Stimulated activated CD4-positive, alpha-beta T cell treated with anti-CD3 and anti-CD28 coated beads, Interleukin-12 subunit alpha, Interleukin-12 subunit beta, amount 100 ng/mL, for 48 hours (primary cell): ENCODE measurements at regions not wholly inside any gene's neighbourhood (a gene's known extent, or its start where the extent isn't known, plus 50 kb on each side); places are given as distances from the start of the nearest gene placed in this dataset.

Experiments used
- DNase-seq, 3 donors: peaks; one replicate each; pipeline ENCODE4 v3.0.0-alpha.2; 2020; ENCODE audit warnings: low read depth in 2 of 3, low spot score in 1 of 3

DNA sequence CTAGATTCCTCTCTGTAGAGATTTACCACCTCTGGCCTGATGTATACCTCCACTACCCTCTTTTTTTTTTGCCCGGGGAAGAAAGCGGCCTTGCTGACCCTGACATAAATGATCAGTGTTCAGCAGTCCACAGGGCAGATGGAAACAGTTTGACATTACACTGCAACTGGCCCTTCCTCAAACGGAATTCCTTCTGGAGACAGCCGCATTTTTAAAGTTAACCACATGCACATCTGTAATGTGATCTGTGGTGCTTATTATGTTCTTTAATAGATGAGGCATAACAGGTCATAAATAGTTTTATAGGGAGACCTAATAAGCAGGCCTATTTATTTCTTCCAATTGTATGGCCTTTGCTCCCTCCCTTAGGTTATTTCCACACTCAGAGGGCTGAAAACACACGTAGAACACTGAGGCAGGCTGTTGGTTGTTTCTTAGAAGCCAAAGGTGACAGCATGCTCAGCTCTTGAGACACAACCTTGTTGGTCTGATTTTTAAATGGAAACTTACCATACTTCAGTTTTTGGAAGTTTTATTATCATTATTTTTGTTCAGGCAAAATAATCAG is 84.0 kb upstream of the APC start:
- DNase-seq: no peak

- DNase-seq: no peak
Measured at GRCh38 chr5:112655513-112655912, 82.2 kb upstream of the APC start.

DNA sequence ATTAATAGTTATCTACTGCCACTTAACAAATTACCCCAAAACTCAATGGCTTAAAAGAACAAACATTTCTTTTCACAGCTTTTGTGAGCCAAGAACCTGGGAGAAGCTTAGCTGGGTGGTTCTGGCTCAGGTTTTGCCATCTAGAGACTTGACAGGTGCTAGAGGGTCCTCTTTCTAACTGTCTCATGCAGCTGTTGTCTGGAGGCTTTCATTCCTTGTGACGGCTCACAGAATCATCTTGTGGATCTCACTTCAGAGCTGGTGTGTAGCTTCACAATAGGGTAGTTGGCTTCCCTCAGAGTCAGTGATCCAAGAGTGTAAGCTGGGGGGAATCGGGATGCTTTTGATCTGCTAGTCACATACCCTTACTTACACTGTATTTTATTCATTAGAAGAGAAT is 81.2 kb upstream of the APC start:
- DNase-seq: no peak

DNA sequence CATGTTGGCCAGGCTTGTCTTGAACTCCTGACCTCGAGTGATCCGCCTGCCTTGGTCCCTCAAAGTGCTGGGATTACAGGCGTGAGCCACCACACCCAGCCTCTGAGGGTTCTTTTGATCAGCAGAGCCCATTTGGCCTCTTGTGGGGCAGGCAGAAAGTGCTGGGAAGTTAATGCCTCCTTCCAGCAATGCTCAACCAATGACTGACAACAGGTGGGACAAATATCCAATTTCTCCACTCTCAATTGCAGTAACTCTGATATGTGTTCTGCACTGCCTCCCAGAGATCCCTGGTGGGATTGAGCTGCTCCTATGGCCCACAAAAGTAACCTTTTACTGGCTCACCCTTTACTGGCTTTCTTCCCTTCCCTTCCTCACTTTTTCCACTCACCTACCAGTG is 79.9 kb upstream of the APC start:
- DNase-seq: no peak

- DNase-seq: no peak
Measured at GRCh38 chr5:112660359-112660758, 77.3 kb upstream of the APC start.

GRCh38 chr5:112663146-112663545 is 74.5 kb upstream of the APC start:
- no peak for DNase-seq

- no peak for DNase-seq
Measured at GRCh38 chr5:112668016-112668415, 69.7 kb upstream of the APC start.

- no peak for DNase-seq
Measured at GRCh38 chr5:112668911-112669310, 68.8 kb upstream of the APC start.

- no peak for DNase-seq
Measured at GRCh38 chr5:112669328-112669963, 68.2 kb upstream of the APC start.

GRCh38 chr5:112671687-112672086 is 66.0 kb upstream of the APC start:
- no peak for DNase-seq

DNA sequence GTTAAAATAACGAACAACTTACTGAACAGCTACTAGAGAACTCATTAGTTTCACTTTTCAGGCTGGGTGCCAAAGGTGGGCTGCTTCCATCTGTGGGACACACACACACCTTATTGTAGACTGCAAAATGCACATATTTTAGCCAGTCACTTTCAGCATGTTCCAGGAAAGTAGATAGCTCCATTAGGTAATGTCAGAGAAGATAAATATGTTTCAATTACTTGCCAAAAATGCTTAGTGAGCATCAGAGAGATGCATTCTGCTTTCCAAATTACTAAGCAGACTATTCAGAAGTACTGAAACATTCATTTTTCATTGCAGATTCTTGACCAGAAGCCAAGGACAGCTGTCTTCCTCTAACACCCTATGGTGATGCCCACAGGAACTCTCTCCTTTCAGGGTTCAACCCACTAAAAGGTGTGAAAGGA is 56.2 kb upstream of the APC start:
- DNase-seq: no peak

GRCh38 chr5:112682621-112683061 is 55.0 kb upstream of the APC start:
- DNase-seq: no peak

DNA sequence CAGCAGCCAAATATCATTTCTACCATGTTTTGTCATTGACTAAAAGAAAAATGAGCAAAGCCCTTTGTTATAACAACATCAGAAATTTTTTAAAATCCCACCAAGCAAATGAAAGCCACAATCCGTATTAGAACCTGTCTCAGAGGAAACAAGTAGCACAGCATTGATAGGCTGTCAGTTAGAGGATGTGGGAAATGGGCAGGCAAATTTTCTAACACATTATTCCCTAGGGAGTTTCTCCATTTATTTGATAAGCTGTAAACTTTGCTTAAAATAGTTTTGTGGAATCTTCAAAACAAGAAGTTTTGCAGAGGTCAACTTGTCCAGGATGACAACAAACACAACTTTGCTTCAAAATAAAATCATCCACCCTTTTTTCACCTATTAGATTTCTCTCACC is 53.6 kb upstream of the APC start:
- no peak for DNase-seq

DNA sequence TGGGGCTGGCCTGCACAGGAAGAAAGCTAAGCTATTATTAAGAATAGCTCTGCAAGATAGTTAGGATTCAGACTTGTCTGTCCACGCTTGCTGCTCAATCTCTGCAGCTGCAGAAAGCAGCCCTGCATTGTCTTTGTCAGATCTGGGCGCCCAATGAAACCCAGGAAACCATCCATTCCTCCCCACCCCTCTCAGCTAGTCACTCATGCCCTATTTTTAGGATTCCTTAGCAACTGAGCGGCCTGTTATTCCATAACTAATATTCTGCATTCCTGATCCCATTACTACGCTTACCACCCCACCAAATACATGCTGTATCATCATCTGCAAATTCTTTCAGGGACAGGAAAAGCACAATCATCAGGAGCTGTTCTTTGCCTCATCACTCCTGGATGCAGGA is 52.9 kb upstream of the APC start:
- DNase-seq: no peak

DNA sequence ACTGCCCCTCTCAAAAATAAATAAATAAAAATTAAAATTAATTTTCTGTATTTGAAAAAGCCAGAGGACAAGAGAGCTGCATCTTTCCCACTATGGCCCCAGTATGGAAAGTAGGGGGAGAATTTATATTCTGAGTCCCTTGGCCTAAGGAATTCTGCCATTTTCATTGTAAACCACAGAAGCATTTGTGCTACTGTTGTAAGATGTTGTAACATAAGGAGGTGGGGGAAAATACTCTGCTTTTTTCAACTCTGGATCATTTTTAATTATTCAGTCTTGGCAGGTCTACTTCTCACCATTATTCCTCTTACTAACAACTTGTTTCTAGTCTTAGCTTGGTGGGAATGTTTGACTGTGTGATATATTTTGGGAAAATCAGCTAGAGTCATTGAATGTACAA is 52.3 kb upstream of the APC start:
- no peak for DNase-seq

GRCh38 chr5:112685931-112686330 is 51.8 kb upstream of the APC start:
- DNase-seq: no peak

DNA sequence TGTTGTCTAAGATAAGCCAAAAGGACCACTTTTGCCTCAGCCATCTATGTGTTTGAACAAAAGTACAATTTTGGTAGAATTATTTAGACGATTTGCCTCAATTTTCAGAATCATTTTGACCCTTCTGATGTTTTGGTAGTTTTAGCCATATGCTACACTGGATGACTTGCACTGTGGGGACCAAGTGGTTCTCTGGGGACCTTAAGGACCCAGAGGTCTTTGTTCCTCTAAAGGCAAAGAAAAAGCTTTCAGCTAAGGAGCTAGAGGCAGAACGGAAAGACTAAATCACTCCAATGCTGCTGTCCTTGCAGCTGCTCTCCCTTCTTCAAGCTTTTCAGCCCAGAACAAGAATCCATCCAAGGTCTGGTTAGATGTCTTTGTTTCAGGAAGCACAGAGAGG is 51.0 kb upstream of the APC start:
- no peak for DNase-seq

DNA sequence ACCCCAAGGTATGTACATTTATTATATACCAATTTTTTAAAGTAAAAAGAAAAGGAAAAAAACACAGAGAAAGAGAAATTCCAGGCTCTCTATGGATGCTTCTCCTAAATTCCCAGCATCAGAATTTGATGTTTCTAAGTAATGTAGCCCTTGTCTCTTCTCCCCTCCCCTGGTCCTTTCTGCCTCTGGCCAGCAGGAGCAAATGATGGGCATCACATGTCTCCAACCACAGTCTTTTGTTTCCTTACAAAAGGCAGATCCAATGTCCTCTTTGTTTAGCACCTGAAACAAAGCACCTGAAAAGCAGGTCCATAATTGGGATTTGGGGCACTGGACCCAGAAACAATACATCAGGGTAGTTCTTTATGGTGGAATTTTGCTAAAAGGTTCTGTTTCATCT is 50.4 kb upstream of the APC start:
- no peak for DNase-seq
